Hepatocyte (in vitro differentiated cells): ENCODE measurements at regions not wholly inside any gene's neighbourhood (a gene's known extent, or its start where the extent isn't known, plus 50 kb on each side); places are given as distances from the start of the nearest gene placed in this dataset.

Experiments
- DNase-seq: peaks from one replicate; pipeline ENCODE4 v3.0.0-alpha.2; 2016; ENCODE audit warnings: low spot score
- H2AFZ ChIP-seq: fragments of 200-600 bp; sonication (generic); 2 replicates; pipeline ENCODE4 v1.6.0; 2016; ENCODE audit warnings: antibody characterized with exemption, mild to moderate bottlenecking
- H3K27ac ChIP-seq: fragments of 200-600 bp; sonication (generic); 2 replicates; pipeline ENCODE4 v1.5.1; 2016; ENCODE audit warnings: mild to moderate bottlenecking
- H3K27me3 ChIP-seq: fragments of 200-600 bp; sonication (generic); 2 replicates; pipeline ENCODE4 v1.6.1; 2016
- H3K36me3 ChIP-seq: fragments of 200-600 bp; sonication (generic); replicated peaks from 2 replicates; pipeline ENCODE4 v1.5.1; 2016; ENCODE audit warnings: low read depth; ENCODE audit not compliant: insufficient read depth
- H3K4me1 ChIP-seq: fragments of 200-600 bp; sonication (generic); 2 replicates; pipeline ENCODE4 v1.5.1; 2016; ENCODE audit warnings: mild to moderate bottlenecking, moderate library complexity; ENCODE audit not compliant: insufficient read depth
- H3K4me2 ChIP-seq: fragments of 200-600 bp; sonication (generic); 2 replicates; pipeline ENCODE4 v1.6.0; 2016
- H3K4me3 ChIP-seq: fragments of 200-600 bp; sonication (generic); 2 replicates; pipeline ENCODE4 v1.5.1; 2016; ENCODE audit warnings: mild to moderate bottlenecking
- H3K79me2 ChIP-seq: fragments of 200-600 bp; sonication (generic); 2 replicates; pipeline ENCODE4 v1.6.0; 2017; ENCODE audit warnings: mild to moderate bottlenecking
- H3K9me2 ChIP-seq: fragments of 200-600 bp; sonication (generic); replicated peaks from 2 replicates; pipeline ENCODE4 v1.6.0; 2017; ENCODE audit warnings: mild to moderate bottlenecking; ENCODE audit not compliant: insufficient read depth
- H3K9me3 ChIP-seq: fragments of 200-600 bp; sonication (generic); 2 replicates; pipeline ENCODE4 v1.5.1; 2016; ENCODE audit warnings: low read depth, mild to moderate bottlenecking
- H4K20me1 ChIP-seq: fragments of 200-600 bp; sonication (generic); 2 replicates; pipeline ENCODE4 v1.6.0; 2016; ENCODE audit warnings: mild to moderate bottlenecking; ENCODE audit not compliant: insufficient read depth, poor library complexity, severe bottlenecking
- EZH2 ChIP-seq: fragments of 200-600 bp; sonication (generic); IDR thresholded peaks from 2 replicates; pipeline ENCODE4 v1.6.1; 2016; ENCODE audit warnings: antibody characterized with exemption, mild to moderate bottlenecking, borderline replicate concordance
- EZH2phosphoT487 ChIP-seq: fragments of 200-600 bp; sonication (generic); IDR thresholded peaks from one replicate; pipeline ENCODE4 v1.6.1; 2018; ENCODE audit warnings: antibody characterized with exemption, mild to moderate bottlenecking, low read depth, moderate library complexity; ENCODE audit not compliant: unreplicated experiment, severe bottlenecking
- WGBS: methylation state at CpG from one replicate; pipeline ENCODE4 v1.1.6; 2016; ENCODE audit warnings: low lambda C conversion rate; ENCODE audit errors: missing lambda C conversion rate; 5-methylcytosine and 5-hydroxymethylcytosine counted together
- TF ChIP-seq, protein P1 (sequence below): fragments of 200-600 bp; sonication (generic); IDR thresholded peaks from 2 replicates; pipeline ENCODE4 v1.5.1; 2016; ENCODE audit warnings: antibody characterized with exemption, mild to moderate bottlenecking; ENCODE audit not compliant: poor library complexity

GRCh38 chr21:16113052-16113715 is 383.4 kb downstream of the USP25 start:
- Histone ChIP-seq H3K27me3 (no peaks in the 10 kb centered on the region), H3K36me3 (no peaks in the 10 kb centered on the region), H2AFZ (no peak overlapping the region), H3K4me2 (no peak overlapping the region), H3K9me3 (no peaks in the 10 kb centered on the region), H3K79me2 (no peaks in the 10 kb centered on the region), H3K4me1 (no peaks in the 10 kb centered on the region), H3K4me3 (no peak overlapping the region), H3K27ac (no peak overlapping the region), H3K9me2 (no peaks in the 10 kb centered on the region), H4K20me1 (no peaks in the 10 kb centered on the region)
- no peak for DNase-seq
- no peak for TF ChIP-seq EZH2
- no peak for TF ChIP-seq EZH2phosphoT487
- TF ChIP-seq, protein P1, sequence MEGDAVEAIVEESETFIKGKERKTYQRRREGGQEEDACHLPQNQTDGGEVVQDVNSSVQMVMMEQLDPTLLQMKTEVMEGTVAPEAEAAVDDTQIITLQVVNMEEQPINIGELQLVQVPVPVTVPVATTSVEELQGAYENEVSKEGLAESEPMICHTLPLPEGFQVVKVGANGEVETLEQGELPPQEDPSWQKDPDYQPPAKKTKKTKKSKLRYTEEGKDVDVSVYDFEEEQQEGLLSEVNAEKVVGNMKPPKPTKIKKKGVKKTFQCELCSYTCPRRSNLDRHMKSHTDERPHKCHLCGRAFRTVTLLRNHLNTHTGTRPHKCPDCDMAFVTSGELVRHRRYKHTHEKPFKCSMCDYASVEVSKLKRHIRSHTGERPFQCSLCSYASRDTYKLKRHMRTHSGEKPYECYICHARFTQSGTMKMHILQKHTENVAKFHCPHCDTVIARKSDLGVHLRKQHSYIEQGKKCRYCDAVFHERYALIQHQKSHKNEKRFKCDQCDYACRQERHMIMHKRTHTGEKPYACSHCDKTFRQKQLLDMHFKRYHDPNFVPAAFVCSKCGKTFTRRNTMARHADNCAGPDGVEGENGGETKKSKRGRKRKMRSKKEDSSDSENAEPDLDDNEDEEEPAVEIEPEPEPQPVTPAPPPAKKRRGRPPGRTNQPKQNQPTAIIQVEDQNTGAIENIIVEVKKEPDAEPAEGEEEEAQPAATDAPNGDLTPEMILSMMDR = no peak
- 60% methylated on average over 2 of the region's 2 CpGs for WGBS

DNA sequence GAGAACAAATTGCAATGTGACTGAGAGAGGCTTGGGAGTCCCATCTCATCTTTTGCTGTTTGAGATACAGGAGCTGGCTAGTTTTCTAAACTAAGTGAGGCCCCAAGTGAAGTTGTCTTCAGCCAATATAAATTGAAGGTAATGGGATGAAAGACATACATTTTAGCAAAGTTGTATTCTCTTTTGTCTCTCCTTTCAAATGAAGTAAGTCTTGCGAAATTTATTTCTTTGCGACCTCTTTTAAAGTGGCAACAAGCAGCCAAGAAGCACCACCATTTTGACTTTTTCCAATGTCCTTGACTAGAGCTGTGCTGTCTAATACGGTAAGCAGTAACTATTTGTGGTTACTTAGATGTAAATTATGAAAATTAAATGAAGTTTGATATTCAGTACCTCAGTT is 385.7 kb downstream of the USP25 start:
- Histone ChIP-seq H3K79me2 (no peaks in the 10 kb centered on the region), H3K4me3 (no peak overlapping the region), H3K4me1 (no peaks in the 10 kb centered on the region), H2AFZ (no peak overlapping the region), H4K20me1 (no peaks in the 10 kb centered on the region), H3K27ac (no peak overlapping the region), H3K4me2 (no peak overlapping the region), H3K27me3 (no peaks in the 10 kb centered on the region), H3K9me3 (no peaks in the 10 kb centered on the region), H3K36me3 (no peaks in the 10 kb centered on the region), H3K9me2 (no peaks in the 10 kb centered on the region)
- WGBS = 97% methylated on average over 3 of the region's 3 CpGs
- TF ChIP-seq EZH2 (no peak), EZH2phosphoT487 (no peak)
- TF ChIP-seq, protein P1 = no peak
- DNase-seq = no peak

- TF ChIP-seq, protein P1 = no peak
- TF ChIP-seq EZH2 = no peak
- TF ChIP-seq EZH2phosphoT487 = no peak
- WGBS = 98% methylated on average over 2 of the region's 2 CpGs
- Histone ChIP-seq H3K27ac (no peak overlapping the region), H3K9me2 (no peaks in the 10 kb centered on the region), H3K4me2 (no peak overlapping the region), H3K36me3 (no peaks in the 10 kb centered on the region), H3K9me3 (no peaks in the 10 kb centered on the region), H2AFZ (no peak overlapping the region), H3K4me3 (no peak overlapping the region), H3K4me1 (no peaks in the 10 kb centered on the region), H3K79me2 (no peaks in the 10 kb centered on the region), H3K27me3 (no peaks in the 10 kb centered on the region), H4K20me1 (no peaks in the 10 kb centered on the region)
- no peak for DNase-seq
Measured at GRCh38 chr21:16116069-16116468, 386.3 kb downstream of the USP25 start.
